ENCODE measurements at regions not wholly inside any gene's neighbourhood (a gene's known extent, or its start where the extent isn't known, plus 50 kb on each side); places are given as distances from the start of the nearest gene placed in this dataset.

- no peaks in the 10 kb centered on the region for H3K27me3 ChIP-seq (ENCODE audit: low read depth)
- ATAC-seq (no peak), DNase-seq (peak; percentile 33)
- H3K4me1 ChIP-seq: no peaks in the 10 kb centered on the region
- intact Hi-C loops (cut with DNase I): no loop called here
- no peak overlapping the region for H3K4me3 ChIP-seq
- TF ChIP-seq CTCF (IDR thresholded peaks at IDR 0.05): no peak
- H3K9me3 ChIP-seq: no peaks in the 10 kb centered on the region
- H3K27ac ChIP-seq: no peak overlapping the region
- no peaks in the 10 kb centered on the region for H3K36me3 ChIP-seq
These were observed 145.9 kb downstream of the CTTN start for GRCh38 chr11:70544067-70544773.

GRCh38 chr11:70544774-70545609 lies 146.7 kb downstream of the CTTN start:
- Histone ChIP-seq H3K27ac (no peak overlapping the region), H3K27me3 (ENCODE audit: low read depth) (no peaks in the 10 kb centered on the region), H3K36me3 (no peaks in the 10 kb centered on the region), H3K9me3 (no peaks in the 10 kb centered on the region), H3K4me1 (no peaks in the 10 kb centered on the region), H3K4me3 (no peak overlapping the region)
- no peak for TF ChIP-seq CTCF (IDR thresholded peaks at IDR 0.05)
- DNase-seq (peak; percentile 38), ATAC-seq (no peak)
- intact Hi-C loops (cut with DNase I): no loop called here

GRCh38 chr11:70545610-70545912 lies 147.2 kb downstream of the CTTN start:
- no peak overlapping the region for H3K27ac ChIP-seq
- no peak for TF ChIP-seq CTCF (IDR thresholded peaks at IDR 0.05)
- H3K4me3 ChIP-seq: no peak overlapping the region
- DNase-seq (peak; percentile 35), ATAC-seq (no peak)
- H3K27me3 ChIP-seq (ENCODE audit: low read depth): no peaks in the 10 kb centered on the region
- H3K9me3 ChIP-seq: no peaks in the 10 kb centered on the region
- no peaks in the 10 kb centered on the region for H3K36me3 ChIP-seq
- intact Hi-C loops (cut with DNase I): no loop called here
- no peaks in the 10 kb centered on the region for H3K4me1 ChIP-seq

- intact Hi-C loops (cut with DNase I): no loop called here
- Histone ChIP-seq H3K9me3 (no peaks in the 10 kb centered on the region), H3K27ac (no peak overlapping the region), H3K4me1 (no peaks in the 10 kb centered on the region), H3K27me3 (ENCODE audit: low read depth) (no peaks in the 10 kb centered on the region), H3K36me3 (no peaks in the 10 kb centered on the region), H3K4me3 (no peak overlapping the region)
- ATAC-seq: no peak
- no peak for TF ChIP-seq CTCF (IDR thresholded peaks at IDR 0.05)
- DNase-seq: peak; percentile 11
These were observed 148.0 kb downstream of the CTTN start for GRCh38 chr11:70546191-70546940.

- TF ChIP-seq CTCF (IDR thresholded peaks at IDR 0.05): no peak
- no peaks in the 10 kb centered on the region for H3K36me3 ChIP-seq
- no peaks in the 10 kb centered on the region for H3K27me3 ChIP-seq (ENCODE audit: low read depth)
- ATAC-seq (no peak), DNase-seq (no peak)
- no peak overlapping the region for H3K4me3 ChIP-seq
- intact Hi-C loops (cut with DNase I): no loop called here
- no peaks in the 10 kb centered on the region for H3K4me1 ChIP-seq
- H3K27ac ChIP-seq: no peak overlapping the region
- no peaks in the 10 kb centered on the region for H3K9me3 ChIP-seq
These were observed 149.1 kb downstream of the CTTN start for GRCh38 chr11:70547386-70547785.

Data from lower lobe of right lung (tissue), 2 donors.